ENCODE measurements at regions not wholly inside any gene's neighbourhood (a gene's known extent, or its start where the extent isn't known, plus 50 kb on each side); places are given as distances from the start of the nearest gene placed in this dataset.

GRCh38 chr12:19015285-19015684 is 114.2 kb upstream of the PLEKHA5 start:
- Mint-ChIP-seq H3K4me3 (no peak overlapping the region), H3K9me3 (no peaks in the 10 kb centered on the region), H3K27me3 (no peaks in the 10 kb centered on the region), H3K27ac (no peak overlapping the region), H3K4me1 (ENCODE audit: low read depth) (no peaks in the 10 kb centered on the region), H3K36me3 (ENCODE audit: low read depth) (no peaks in the 10 kb centered on the region)
- Histone ChIP-seq H3K9me3 (ENCODE audit: control insufficient read depth in 1 of 2, insufficient read depth in 1 of 2, low read length in 2 of 2) (peaks cover 0 to 6% of the 10 kb centered on the region in 2 experiments), H3K27ac (ENCODE audit: low read depth in 1 of 2, low read length in 2 of 2) (no peak overlapping the region), H3K4me1 (ENCODE audit: insufficient read depth, low read length) (no peaks in the 10 kb centered on the region), H3K36me3 (ENCODE audit: insufficient read depth, low read length) (no peaks in the 10 kb centered on the region), H3K27me3 (ENCODE audit: control insufficient read depth in 1 of 2, insufficient read depth in 2 of 2, low read length in 2 of 2) (no peaks in the 10 kb centered on the region), H3K4me3 (ENCODE audit: low read length) (no peak overlapping the region)
- ATAC-seq (ENCODE audit: poor library complexity) (no peak), DNase-seq (no peak)
- POLR2A ChIA-PET, result no interaction called here
- TF ChIP-seq CTCF (IDR thresholded peaks at IDR 0.05), result no peak
- CTCF ChIA-PET, result no interaction called here
- intact Hi-C loops (cut with DNase I, micrococcal nuclease), result no loop called here

GRCh38 chr12:19018302-19018970 is 111.1 kb upstream of the PLEKHA5 start:
- POLR2A ChIA-PET, result no interaction called here
- no peaks in the 10 kb centered on the region for H3K9me3 Mint-ChIP-seq

GRCh38 chr12:19021240-19021639 is 108.3 kb upstream of the PLEKHA5 start:
- H3K27ac ChIP-seq (ENCODE audit: low read depth in 1 of 2, low read length in 2 of 2), result no peak overlapping the region
- ChIA-PET CTCF (no interaction called here), POLR2A (no interaction called here)
- H3K4me3 Mint-ChIP-seq, result no peak overlapping the region
- H3K4me1 ChIP-seq (ENCODE audit: insufficient read depth, low read length), result no peaks in the 10 kb centered on the region
- no peak for ATAC-seq (ENCODE audit: poor library complexity)
- no peaks in the 10 kb centered on the region for H3K27me3 ChIP-seq (ENCODE audit: control insufficient read depth in 1 of 2, insufficient read depth in 2 of 2, low read length in 2 of 2)
- no peak overlapping the region for H3K27ac Mint-ChIP-seq
- no peaks in the 10 kb centered on the region for H3K36me3 Mint-ChIP-seq (ENCODE audit: low read depth)
- no peaks in the 10 kb centered on the region for H3K9me3 ChIP-seq (ENCODE audit: control insufficient read depth in 1 of 2, insufficient read depth in 1 of 2, low read length in 2 of 2)
- H3K4me3 ChIP-seq (ENCODE audit: low read length), result no peak overlapping the region
- H3K36me3 ChIP-seq (ENCODE audit: insufficient read depth, low read length), result no peaks in the 10 kb centered on the region
- no peak for TF ChIP-seq CTCF (IDR thresholded peaks at IDR 0.05)
- H3K9me3 Mint-ChIP-seq, result no peaks in the 10 kb centered on the region
- peaks cover 3% of the 10 kb centered on the region for H3K27me3 Mint-ChIP-seq
- H3K4me1 Mint-ChIP-seq (ENCODE audit: low read depth), result no peaks in the 10 kb centered on the region
- intact Hi-C loops (cut with DNase I, micrococcal nuclease), result no loop called here
- no peak for DNase-seq

More at GRCh38 chr12:19018302-19018970, 111.1 kb upstream of the PLEKHA5 start:
- Mint-ChIP-seq H3K27ac (no peak overlapping the region), H3K4me1 (ENCODE audit: low read depth) (no peaks in the 10 kb centered on the region), H3K36me3 (ENCODE audit: low read depth) (no peaks in the 10 kb centered on the region), H3K27me3 (peaks cover 3% of the 10 kb centered on the region), H3K4me3 (no peak overlapping the region)
- ATAC-seq (ENCODE audit: poor library complexity), result no peak
- DNase-seq, result no peak
- H3K9me3 ChIP-seq (ENCODE audit: control insufficient read depth in 1 of 2, insufficient read depth in 1 of 2, low read length in 2 of 2), result no peaks in the 10 kb centered on the region
- no peaks in the 10 kb centered on the region for H3K4me1 ChIP-seq (ENCODE audit: insufficient read depth, low read length)
- no peak overlapping the region for H3K4me3 ChIP-seq (ENCODE audit: low read length)
- CTCF ChIA-PET, result interaction anchor here (0.9 kb wide), 1 partner anchor 10 kb away, joined by 5 read pairs; no protein-coding TSS in a partner anchor
- intact Hi-C loops (cut with DNase I, micrococcal nuclease), result no loop called here
- TF ChIP-seq CTCF (IDR thresholded peaks at IDR 0.05), result no peak
- no peaks in the 10 kb centered on the region for H3K36me3 ChIP-seq (ENCODE audit: insufficient read depth, low read length)
- no peaks in the 10 kb centered on the region for H3K27me3 ChIP-seq (ENCODE audit: control insufficient read depth in 1 of 2, insufficient read depth in 2 of 2, low read length in 2 of 2)
- H3K27ac ChIP-seq (ENCODE audit: low read depth in 1 of 2, low read length in 2 of 2), result no peak overlapping the region
